NCI-H526 (cell line): ENCODE measurements at regions not wholly inside any gene's neighbourhood (a gene's known extent, or its start where the extent isn't known, plus 50 kb on each side); places are given as distances from the start of the nearest gene placed in this dataset.
A peak's percentile ranks its signal among the peaks of the same experiment; 100 is the strongest.
"Not testable (repeated sequence)": the region's sequence is repeated elsewhere in the genome, so short reads cannot be mapped to it uniquely, and the experiment has no call there.

Experiments
- DNase-seq, 2 experiments: peaks; one replicate each; lab custom pipeline; 2025; lab: John Stamatoyannopoulos, UW

DNA sequence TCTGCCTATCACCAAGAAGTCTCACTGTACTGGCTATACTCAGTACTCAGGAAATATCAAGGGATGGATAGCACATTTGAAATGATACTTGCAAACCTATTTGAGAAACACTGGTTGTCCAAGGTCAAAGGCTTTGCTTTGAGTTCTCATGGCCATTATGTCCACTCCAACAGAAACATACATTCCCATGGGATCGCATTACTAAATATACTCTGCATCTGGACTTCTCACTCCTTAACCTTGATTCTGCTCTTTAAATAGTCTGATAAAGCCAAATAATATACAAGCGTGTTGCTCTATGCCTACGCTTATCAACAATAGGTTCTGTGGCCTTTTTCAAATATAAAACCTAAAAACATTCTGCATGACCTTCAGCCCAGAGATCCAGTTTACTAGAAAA lies 1054.8 kb downstream of the MRPL39 start:
- no peak for DNase-seq

DNA sequence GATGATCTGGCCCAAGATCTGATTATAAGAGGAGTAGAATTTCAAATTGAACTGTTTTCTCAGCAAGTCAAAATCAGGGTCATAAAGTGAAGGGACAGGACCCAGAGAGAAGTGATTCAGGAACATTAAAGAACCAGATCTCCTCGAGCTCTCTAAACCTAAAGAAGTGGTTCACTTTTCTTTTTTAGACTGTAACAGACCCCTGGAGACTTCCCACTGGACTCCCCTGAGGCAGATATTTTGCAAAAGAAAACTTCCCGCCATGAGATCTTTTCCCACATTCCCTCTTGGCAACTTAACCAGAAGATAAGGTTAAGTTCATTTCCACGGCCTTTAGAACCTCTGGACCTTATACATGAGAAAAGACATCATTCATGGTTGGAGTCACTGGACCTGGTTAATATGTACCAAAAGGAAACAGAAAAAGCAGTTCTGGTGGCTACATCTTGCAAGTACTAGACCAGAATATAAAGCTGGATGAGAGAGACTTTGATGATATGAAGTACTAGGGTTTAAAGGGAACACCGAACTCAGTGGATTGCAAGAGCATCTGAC lies 1061.4 kb downstream of the MRPL39 start:
- DNase-seq = no peak

DNA sequence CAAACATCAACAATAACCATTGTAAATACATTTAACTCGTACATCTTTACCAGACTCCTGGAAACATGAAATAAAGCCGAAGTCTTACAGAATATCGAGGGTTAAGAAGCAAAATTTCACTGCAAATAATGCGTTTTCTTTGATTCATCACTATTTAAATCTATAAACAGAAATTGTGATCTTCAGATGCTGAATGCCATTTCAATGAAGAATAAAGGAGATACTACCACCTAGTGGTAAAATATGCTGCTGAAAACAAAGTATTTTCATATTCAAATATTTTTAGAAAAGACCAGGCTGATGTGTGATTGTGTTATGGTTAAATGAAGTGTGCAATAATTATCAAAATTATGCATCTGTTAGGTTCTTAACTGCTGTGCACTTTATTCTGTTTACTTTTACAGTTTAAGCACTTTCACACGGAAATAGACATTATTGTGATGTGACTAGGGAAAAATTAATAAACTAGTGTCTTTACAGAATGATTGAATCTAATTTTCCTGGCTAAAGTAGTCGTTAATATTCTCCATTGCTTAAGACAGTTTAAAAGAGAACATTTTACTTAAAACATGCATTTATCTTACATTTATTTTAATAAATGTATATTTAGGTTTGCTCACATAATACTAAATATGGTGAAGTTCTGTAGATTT lies 1093.1 kb downstream of the MRPL39 start:
- peak in 1 of 2 experiments; percentile 39 for DNase-seq

DNA sequence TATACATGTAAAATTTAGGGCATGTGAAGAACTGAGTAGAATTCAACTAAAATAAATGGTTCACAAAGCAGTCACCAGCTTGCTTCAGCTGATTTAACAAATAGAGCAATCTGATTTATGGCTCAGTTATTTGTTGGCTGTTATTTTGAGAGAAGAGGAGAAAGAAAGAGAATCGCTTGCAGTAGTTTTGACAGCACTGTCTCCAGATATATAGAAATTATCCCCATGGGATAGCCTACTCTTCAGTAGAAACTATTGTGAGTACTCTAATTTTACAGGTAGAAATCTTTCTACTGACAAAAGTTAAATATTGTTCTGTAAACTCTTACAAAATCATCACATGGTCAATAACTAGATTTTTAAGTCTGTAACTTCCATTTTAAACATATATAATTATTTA lies 1098.2 kb downstream of the MRPL39 start:
- no peak for DNase-seq

DNA sequence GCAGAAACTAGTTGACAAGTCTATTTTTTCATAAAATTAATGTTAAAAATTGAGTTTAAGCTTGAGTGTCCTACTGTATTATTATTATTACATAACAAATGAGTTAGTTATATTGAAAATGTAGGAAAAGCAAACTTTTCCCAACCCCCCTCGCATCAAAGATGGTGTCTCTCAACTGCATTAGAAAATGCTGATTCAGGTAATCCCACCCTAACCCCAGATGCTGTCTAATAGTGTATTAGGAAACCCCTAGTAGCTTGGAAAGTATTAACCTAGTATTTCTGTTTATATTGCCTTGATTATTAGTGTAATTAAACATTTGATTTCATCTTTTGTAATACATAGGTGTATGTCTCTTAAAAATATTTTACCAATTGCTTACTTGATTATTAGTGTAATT lies 1120.3 kb downstream of the MRPL39 start:
- no peak for DNase-seq

DNA sequence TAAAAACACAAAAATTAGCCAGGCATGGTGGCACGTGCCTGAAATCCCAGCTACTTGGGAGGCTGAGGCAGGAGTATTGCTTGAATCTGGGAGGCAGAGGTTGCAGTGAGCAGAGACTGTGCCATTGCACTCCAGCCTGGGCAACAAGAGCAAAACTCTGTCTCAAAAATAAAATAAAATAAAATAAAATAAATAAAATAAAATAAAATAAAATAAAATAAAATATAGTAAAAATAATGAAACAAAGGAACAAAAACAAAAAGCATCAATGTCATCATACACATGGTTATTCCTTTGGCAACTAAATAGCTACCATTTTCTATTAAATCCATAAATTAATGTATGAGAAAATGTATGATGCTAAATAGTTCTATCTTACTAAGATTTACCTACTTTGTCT lies 1123.9 kb downstream of the MRPL39 start:
- not testable (repeated sequence) for DNase-seq

DNA sequence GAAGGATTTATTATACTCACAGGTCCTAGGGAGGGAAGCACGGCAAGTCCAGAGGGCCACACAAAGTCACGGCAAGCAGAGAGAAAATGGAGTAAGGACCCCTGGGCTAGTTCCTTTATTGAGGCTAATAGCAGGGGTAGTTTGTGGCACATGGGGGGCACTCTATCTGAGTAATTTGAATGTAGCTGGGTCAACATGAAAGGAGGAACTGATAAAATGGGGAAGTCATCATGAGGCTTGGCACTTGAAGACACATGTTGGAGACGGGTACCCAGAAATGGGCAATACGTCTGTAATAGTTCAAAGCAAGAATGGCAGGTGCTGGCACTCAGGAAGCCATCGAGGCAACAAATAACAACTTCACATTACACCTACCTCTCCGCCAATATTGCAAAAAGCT lies 1136.4 kb downstream of the MRPL39 start:
- DNase-seq = no peak

DNA sequence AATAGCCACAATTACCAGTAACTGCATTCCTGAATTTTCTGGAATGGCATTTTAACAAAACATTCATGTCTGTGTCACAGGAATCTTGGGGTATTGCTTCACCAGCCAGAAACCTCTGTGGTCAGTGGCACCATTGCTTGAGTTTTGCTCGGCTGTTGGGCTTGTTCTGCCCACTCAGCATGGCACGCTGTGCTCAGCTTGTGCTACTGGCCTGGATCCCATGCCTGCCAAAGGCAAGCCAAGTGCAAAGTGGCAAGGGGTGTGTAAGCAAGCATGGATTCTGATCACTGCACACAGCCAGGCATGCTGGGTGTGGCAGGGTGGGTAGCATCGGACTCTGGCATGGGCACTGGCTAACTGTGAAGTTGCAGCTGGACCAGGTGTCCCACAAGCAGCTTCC lies 1150.9 kb downstream of the MRPL39 start:
- no peak for DNase-seq

DNA sequence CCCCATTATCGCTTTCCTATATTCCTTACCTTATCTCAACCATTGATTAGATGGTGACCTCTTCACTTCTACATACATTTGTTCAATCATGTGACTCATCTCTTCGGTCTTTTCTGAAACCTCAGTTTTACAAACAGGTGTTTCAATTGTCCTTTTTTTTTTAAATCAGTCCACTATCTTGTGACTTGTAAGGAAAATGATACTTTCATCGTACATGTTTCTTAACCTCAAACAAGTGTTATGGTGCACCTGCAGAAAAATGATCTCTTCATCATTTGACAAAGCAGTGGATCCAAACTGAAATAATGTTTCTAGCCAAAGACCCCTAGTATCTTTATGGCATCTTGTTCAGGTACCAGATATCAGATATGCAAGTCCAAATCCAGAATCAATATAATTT lies 1157.2 kb downstream of the MRPL39 start:
- no peak for DNase-seq

DNA sequence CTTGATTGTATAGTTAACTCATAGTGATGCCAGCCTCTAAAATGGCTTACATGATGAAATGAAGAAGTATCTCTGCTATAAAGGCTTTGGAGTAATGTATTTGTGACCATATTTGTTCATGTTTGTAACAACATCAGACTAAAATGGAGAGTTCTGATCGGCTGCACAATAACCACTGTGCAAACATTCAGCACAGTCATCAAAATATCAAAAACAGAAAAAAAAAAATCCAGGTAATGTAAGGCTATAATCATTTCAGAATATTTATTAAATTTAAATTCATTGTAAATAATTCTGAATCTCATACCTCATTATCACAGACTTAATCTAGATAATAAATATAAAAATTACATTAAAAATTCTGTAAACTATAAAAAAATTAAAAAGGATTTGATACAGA lies 1161.8 kb downstream of the MRPL39 start:
- no peak for DNase-seq

DNA sequence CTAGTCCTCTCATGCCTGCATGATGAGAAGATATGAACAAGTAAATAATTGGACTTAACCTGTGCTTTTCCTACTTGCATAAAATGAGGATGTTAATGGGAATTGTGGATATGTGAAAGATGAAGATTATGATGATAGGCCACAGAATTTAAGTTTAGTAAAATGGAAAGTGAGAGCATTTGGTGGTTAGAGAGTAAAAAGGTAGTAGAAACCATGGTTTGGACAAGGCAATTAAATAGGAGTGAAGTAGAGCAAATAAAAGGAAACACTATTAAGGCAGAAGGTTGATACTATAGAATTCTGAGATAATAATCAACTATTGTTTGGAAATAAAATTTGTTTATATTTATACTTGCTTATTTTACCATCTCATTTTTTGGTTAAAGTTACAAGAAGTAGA lies 1162.5 kb downstream of the MRPL39 start:
- DNase-seq = no peak

DNA sequence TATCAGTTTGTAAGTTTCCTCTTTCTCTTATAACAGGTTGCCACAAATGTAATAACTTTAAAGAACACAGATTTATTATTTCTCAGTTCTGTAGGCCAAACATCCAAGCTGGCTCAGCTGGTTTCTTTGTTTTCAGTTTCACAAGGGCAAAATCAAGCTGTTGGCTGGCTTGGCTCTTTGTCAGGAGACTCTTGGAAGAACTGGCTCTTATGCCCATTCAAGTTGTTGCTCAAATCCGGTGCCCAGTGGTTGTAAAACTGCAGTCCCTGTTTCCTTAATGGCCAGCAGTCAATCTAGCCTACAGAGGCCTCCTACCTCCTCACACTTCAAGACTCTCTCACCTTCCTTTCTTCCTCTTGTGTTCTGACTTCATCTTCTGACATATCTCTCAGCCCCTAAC lies 1171.0 kb downstream of the MRPL39 start:
- no peak for DNase-seq

DNA sequence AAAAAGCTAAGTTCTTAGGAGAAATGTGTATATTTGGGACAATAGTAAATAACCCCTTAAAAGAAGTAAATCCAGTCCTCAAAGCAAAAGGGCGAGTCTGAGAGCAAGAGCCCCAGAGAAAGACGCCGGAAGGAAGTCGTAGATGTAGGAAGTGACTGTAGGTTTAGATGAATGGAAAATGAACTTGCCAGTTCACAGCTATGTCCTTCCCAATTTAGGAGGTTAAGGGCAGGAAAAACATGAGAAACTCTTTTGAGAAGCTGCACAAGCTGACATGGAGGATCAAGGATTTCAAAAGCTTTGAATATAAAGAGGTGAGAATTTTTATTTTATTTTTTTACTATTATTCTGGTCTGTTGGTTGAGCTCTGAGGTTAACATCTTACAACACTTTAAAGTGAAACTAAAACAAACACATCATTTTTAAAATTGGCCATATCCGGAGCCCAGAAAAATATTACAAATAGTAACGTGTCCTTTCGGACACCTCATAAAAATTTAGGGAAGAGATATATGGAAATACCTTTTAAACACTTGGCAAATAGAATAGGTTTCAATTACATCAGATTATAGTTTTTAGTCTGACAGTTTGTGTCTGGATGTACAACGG lies 1178.6 kb downstream of the MRPL39 start:
- no peak for DNase-seq

DNA sequence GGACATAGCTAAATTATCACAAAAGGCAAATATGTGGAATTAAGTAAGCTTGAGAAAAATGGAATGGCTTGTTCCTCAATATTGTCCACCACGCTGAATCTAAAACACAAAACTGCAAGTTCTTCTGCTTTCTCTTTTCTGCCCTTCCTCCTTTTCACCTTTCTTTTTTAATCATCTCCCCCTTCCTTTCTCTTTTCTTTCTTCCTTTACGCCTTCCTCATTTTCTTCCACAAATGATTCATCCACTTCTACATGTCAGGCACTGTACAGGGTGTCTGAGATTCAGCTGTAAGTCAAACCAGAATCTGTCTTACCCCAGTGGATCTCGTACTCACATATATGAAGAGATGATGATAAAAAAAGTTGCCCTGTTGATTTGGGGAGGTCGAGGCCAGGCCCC lies 1182.5 kb downstream of the MRPL39 start:
- no peak for DNase-seq

DNA sequence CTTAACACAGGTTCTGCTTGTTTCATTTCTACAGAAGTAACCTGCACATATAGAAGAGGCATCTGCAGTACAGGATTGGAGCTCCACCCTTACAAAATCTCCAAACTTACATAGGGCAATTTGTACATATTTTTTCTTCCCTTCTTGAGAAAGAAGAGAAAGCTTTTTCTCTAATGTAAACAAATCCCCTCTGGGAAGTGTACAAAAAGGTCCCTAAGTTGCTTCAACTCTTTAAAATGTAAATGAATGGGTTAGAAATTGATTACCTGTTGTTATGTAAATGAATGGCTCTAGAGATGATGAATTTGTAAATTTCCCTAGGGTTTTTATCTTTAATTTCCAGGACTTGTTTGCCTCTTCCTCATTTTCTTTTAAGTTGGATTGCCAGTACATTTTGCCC lies 1183.7 kb downstream of the MRPL39 start:
- DNase-seq = no peak

DNA sequence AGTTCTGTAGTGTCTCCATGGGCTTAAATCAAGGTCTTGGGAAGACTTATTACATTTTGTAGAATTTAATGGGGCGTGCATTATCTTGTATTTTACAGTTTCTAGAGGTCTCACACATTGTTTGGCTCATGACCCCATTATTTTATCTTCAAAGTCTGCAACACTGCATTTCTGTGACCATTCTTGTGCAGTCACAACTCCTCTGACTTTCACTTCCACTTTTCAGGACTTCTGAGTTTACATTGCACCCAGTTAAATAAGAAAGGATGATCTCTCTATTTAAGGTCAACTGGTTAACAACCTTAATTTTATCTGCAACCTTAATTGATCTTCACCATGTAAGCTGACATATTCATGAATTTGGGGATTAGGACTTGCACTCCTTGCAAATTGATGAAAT lies 1186.6 kb downstream of the MRPL39 start:
- no peak for DNase-seq

DNA sequence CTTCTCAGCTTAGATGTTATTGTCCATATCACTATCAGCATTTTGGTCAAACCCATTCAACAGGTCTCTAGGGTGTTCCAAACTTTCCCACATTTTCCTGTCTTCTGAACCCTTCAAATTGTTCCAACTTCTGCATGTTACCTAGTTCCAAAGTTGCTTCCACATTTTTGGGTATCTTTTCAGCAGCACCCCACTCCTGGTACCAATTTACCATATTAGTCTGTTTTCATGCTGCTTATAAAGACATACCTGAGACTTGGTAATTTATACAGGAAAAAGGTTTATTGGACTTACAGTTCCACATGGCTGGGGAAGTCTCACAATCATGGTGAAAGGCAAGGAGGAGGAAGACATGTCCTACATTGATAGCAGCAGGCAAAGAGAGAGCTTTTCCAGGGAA lies 1187.6 kb downstream of the MRPL39 start:
- not testable (repeated sequence) for DNase-seq

DNA sequence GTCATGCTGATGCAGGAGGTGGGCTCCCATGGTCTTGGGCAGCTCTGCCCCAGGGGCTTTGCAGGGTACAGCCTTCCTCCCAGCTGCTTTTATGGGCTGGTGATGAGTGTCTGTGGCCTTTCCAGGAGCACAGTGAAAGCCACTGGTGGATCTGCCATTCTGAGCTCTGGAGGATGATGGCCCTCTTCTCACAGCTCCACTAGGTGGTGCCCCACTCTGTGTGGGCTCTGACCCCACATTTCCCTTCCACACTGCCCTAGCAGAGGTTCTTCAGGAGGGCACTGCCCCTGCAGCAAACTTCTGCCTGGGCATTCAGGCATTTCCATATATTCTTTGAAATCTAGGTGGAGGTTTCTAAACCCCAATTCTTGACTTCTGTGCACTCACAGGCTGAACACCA lies 1188.6 kb downstream of the MRPL39 start:
- DNase-seq = no peak

DNA sequence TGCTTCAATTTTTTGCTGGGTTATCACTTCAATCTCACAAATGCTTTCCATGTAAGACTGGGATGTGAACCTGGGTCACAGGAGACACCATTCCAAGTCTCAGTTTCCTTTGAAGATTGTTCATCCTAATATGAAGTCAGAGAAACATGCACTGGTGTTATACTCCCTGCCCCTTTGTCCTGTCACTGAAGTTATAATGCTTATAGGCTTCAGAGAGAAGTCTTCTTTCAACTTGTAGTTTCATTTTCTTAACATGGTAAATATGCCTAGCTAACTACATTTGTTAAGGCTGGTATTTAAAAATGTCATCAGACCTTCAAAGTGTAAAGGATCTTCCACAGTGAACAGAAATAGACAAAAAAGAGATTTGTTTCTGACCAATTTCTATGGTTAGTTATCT lies 1195.9 kb downstream of the MRPL39 start:
- DNase-seq = no peak

DNA sequence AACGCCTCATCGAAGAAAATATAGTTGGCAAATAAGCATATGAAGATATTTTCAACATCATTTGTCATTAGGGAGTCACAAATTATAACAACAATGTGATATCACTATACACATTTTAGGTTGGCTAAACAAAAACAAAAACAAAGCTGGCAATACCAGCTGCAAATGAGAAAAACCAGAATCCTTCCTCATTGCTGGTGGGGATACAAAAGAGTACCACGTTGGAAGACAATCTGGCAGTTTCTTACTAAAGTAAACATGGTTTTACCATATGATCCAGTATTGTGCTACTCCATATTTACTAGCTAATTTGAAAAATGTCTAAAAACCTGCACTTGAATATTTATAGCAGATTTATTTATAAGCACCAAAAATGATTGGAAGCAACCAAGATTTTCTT lies 1204.1 kb downstream of the MRPL39 start:
- no peak for DNase-seq

DNA sequence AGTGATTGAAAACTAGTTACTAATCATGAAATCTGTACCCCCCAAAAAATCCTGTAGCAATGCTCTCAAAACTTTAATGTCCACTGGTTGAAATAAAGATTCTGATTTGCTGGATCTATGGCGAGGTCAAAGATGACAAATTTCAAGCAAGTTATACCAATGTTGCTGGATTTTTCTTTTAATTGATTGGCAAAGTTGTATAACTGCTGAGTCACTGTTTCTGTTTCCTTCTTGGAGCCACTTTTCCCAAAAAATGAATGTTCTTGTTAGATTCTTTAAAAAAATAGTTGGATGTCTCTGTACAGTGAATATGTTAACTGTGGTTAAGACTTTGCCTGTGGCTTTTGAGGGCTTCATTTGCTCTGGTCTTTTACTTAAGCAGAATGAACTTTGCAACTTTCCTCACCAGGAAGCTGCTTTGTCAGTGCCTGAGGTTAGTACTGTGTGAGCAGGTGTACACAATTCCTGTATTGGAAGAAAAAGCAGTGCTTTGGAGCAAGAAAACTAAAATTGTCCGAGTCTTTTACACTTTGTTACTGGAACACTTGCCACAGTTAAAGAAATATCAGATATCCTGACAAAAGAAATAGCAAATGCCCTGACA lies 1211.9 kb downstream of the MRPL39 start:
- no peak for DNase-seq

DNA sequence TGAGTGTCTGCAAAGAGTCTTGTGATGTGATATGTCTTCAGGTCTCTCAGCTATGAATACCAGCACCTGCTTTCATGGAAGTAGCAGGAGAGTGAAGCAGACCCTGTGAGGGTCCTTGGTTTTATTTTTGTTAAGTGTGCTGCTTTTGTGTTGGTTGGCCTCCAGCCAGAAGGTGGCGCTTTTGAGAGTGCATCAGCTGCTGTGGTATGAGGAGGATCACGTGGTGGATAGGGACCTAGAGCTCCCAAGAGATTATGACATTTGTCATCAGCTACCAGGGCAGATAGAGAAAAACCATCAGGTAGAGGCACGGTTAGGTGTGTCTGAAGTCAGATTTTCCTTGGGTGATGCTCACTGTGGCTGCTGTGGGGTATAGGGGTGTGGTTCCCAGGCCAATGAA lies 1232.1 kb downstream of the MRPL39 start:
- DNase-seq = no peak

DNA sequence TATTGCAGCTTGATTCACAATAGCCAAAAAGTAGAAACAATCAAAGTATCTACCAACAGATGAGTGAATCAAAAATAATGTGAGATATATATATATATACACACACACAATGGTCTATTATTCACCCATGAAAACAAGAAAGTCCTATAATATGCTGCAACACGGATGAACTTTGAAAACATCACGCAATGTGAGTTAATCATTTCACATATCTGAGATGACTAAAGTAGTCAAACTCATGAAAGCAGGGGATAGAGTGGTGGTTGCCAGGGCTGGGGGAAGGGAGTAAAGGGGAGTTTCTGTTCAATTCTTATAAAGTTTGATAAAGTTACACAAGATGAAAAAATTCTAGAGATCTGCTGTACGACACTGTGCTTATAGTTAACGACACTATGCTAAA lies 1234.8 kb downstream of the MRPL39 start:
- no peak for DNase-seq

DNA sequence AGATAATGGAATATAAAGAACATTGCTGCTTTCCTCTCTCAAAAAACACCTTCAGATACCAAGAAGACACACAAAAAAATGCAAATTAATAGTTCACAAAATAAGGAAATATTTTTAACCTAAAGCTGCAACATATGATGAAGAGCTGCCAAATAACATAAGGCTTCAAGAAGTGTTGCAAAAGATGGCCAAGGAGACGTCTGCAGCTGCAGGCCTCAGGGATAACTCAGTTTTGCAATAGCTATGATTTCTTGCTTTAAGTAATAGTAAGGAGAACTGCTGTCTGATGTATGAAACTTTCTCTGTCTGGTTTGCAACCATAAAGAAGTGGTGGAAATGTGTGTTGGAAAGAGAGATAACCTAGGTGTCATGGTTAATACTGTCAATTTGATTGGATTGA lies 1237.5 kb downstream of the MRPL39 start:
- no peak for DNase-seq
